ENCODE measurements at regions not wholly inside any gene's neighbourhood (a gene's known extent, or its start where the extent isn't known, plus 50 kb on each side); places are given as distances from the start of the nearest gene placed in this dataset.
"Not testable (repeated sequence)": the region's sequence is repeated elsewhere in the genome, so short reads cannot be mapped to it uniquely, and the experiment has no call there.

GRCh38 chrY:18326280-18326875, 220.1 kb upstream of the HSFY1 start:
- not testable (repeated sequence) for H3K27me3 ChIP-seq (ENCODE audit: insufficient read depth, poor library complexity, severe bottlenecking); DNase-seq (ENCODE audit: low spot score); H3K36me3 ChIP-seq (ENCODE audit: low read depth); H3K4me1 ChIP-seq (ENCODE audit: insufficient read depth, poor library complexity, severe bottlenecking); H3K4me3 ChIP-seq (ENCODE audit: severe bottlenecking); H3K9me3 ChIP-seq (ENCODE audit: severe bottlenecking); H3K27ac ChIP-seq (ENCODE audit: poor library complexity, severe bottlenecking)
- ATAC-seq (ENCODE audit: low read depth), result peak; percentile 77

- H3K4me3 ChIP-seq (ENCODE audit: severe bottlenecking); H3K27me3 ChIP-seq (ENCODE audit: insufficient read depth, poor library complexity, severe bottlenecking); H3K4me1 ChIP-seq (ENCODE audit: insufficient read depth, poor library complexity, severe bottlenecking); H3K27ac ChIP-seq (ENCODE audit: poor library complexity, severe bottlenecking); ATAC-seq (ENCODE audit: low read depth); H3K9me3 ChIP-seq (ENCODE audit: severe bottlenecking); DNase-seq (ENCODE audit: low spot score); H3K36me3 ChIP-seq (ENCODE audit: low read depth): not testable (repeated sequence)
These were observed 204.0 kb upstream of the HSFY1 start for GRCh38 chrY:18342496-18342895.
